Adrenal gland (tissue), 9 donors: ENCODE measurements at regions not wholly inside any gene's neighbourhood (a gene's known extent, or its start where the extent isn't known, plus 50 kb on each side); places are given as distances from the start of the nearest gene placed in this dataset.

Experiments
- DNase-seq, 7 donors: peaks; one replicate each; pipeline ENCODE4 v3.0.0-alpha.2; 2019 to 2020
- H3K27ac ChIP-seq, 5 donors: fragments of 200-600 bp; sonication (generic) in 4 of 5; 1 replicate in 3 of 5; 2 replicates in 2 of 5; pipeline versions ENCODE4 v1.5.1 to v1.8.0; 2016 to 2020; ENCODE audit warnings: mild to moderate bottlenecking in 1 of 5
- H3K27me3 ChIP-seq: fragments of 200-600 bp; 2 replicates; pipeline ENCODE4 v1.8.0; 2021
- H3K36me3 ChIP-seq, 2 donors: fragments of 200-600 bp; replicated peaks in 1 of 2; 1 replicate in 1 of 2; 2 replicates in 1 of 2; pipeline versions ENCODE4 v1.5.1 to v1.8.0; 2018 to 2022
- H3K4me1 ChIP-seq, 2 donors: fragments of 200-600 bp; replicated peaks in 1 of 2; 1 replicate in 1 of 2; 2 replicates in 1 of 2; pipeline versions ENCODE4 v1.5.1 to v1.8.0; 2018 to 2021
- H3K4me3 ChIP-seq, 4 donors: fragments of 200-600 bp; sonication (generic) in 3 of 4; one replicate each; pipeline ENCODE4 v1.5.1; 2016 to 2018
- H3K9me3 ChIP-seq, 3 donors: fragments of 200-600 bp; sonication (generic) in 1 of 3; replicated peaks in 1 of 3; 1 replicate in 2 of 3; 2 replicates in 1 of 3; pipeline versions ENCODE4 v1.5.1 to v1.8.0; 2016 to 2021
- POLR2A ChIP-seq, 2 donors: fragments of 450-650 bp; IDR thresholded peaks; one replicate each; pipeline ENCODE4 v1.6.1; 2017; ENCODE audit warnings: antibody characterized with exemption in 2 of 2, mild to moderate bottlenecking in 2 of 2, moderate library complexity in 1 of 2
- WGBS, 4 donors: extraction: QIAGEN DNeasy Blood & Tissue Kit in 2 of 4; methylation state at CpG; one replicate each; pipeline versions ENCODE4 v1.1.5 to v1.1.7; 2013 to 2017; 5-methylcytosine and 5-hydroxymethylcytosine counted together
- intact Hi-C, 2 donors: fragments of 100-400 bp; cut with DNase I; formaldehyde crosslinking; loops; one replicate each; pipeline versions ENCODE4 v1.14.1 to v1.15.0; 2022 to 2023
- TF ChIP-seq, protein P1 (sequence below), 6 experiments: fragments of 450-650 bp in 4 of 6; fragments of 200-600 bp in 2 of 6; sonication (generic) in 1 of 6; IDR thresholded peaks; 1 replicate in 5 of 6; 2 replicates in 1 of 6; pipeline versions ENCODE4 v1.5.1 to v1.8.0; 2016 to 2021; ENCODE audit warnings: antibody characterized with exemption in 6 of 6, mild to moderate bottlenecking in 2 of 6, moderate library complexity in 1 of 6
- donor health status: healthy with polysubstance abuse.
- donor health status: Bipolar disorder and iron deficiency.
- donor health status: DM: yes; HTN: yes; CAD: no.
- donor health status: DM: no; HTN: no; CAD: no.
- donor health status: DM: no; HTN: no; CAD: no.

DNA sequence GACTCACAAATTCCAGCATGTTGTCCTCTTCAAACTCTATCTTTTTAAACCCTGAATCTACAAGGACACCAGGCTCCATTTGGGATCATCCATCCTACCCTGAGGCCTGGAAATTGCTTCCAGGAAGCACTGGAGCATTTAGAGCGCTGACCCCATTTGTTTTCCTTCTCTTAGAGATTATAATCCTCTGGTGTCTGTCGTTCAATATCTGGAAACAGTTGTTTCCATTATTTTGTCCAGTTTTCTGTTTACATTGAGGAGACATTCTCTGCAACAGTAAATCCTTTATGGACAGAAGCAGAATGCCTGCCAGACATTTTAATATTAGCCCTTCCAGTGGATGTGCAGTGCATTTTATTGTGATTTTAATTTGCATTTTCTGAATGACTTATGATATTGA lies 119.4 kb upstream of the MEOX2 start:
- WGBS, 4 donors, result 56 to 61% (median 57%) methylated on average over 2 of the region's 2 CpGs
- H3K4me3 ChIP-seq, result no peak overlapping the region
- H3K4me1 ChIP-seq, result no peaks in the 10 kb centered on the region
- H3K27me3 ChIP-seq, result no peaks in the 10 kb centered on the region
- H3K36me3 ChIP-seq, result no peaks in the 10 kb centered on the region
- no peaks in the 10 kb centered on the region for H3K9me3 ChIP-seq
- H3K27ac ChIP-seq, result no peak overlapping the region
- no peak for DNase-seq
- no peak for TF ChIP-seq POLR2A (IDR thresholded peaks at IDR 0.05)
- TF ChIP-seq, protein P1, sequence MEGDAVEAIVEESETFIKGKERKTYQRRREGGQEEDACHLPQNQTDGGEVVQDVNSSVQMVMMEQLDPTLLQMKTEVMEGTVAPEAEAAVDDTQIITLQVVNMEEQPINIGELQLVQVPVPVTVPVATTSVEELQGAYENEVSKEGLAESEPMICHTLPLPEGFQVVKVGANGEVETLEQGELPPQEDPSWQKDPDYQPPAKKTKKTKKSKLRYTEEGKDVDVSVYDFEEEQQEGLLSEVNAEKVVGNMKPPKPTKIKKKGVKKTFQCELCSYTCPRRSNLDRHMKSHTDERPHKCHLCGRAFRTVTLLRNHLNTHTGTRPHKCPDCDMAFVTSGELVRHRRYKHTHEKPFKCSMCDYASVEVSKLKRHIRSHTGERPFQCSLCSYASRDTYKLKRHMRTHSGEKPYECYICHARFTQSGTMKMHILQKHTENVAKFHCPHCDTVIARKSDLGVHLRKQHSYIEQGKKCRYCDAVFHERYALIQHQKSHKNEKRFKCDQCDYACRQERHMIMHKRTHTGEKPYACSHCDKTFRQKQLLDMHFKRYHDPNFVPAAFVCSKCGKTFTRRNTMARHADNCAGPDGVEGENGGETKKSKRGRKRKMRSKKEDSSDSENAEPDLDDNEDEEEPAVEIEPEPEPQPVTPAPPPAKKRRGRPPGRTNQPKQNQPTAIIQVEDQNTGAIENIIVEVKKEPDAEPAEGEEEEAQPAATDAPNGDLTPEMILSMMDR (IDR thresholded peaks at IDR 0.05), result no peak
- intact Hi-C loops, result no loop called here

- Histone ChIP-seq H3K4me1 (no peaks in the 10 kb centered on the region), H3K36me3 (no peaks in the 10 kb centered on the region), H3K4me3 (no peak overlapping the region), H3K9me3 (no peaks in the 10 kb centered on the region), H3K27ac (no peak overlapping the region), H3K27me3 (no peaks in the 10 kb centered on the region)
- TF ChIP-seq POLR2A (IDR thresholded peaks at IDR 0.05), result no peak
- TF ChIP-seq, protein P1 (IDR thresholded peaks at IDR 0.05), result no peak
- intact Hi-C loops, result no loop called here
- WGBS, 4 donors, result 70 to 85% (median 79%) methylated on average over 1 of the region's 1 CpG
- no peak for DNase-seq
Measured at GRCh38 chr7:15802425-15802824, 115.9 kb upstream of the MEOX2 start.

GRCh38 chr7:15801551-15801950 lies 115.1 kb upstream of the MEOX2 start:
- Histone ChIP-seq H3K4me3 (no peak overlapping the region), H3K4me1 (no peaks in the 10 kb centered on the region), H3K27ac (no peak overlapping the region), H3K9me3 (no peaks in the 10 kb centered on the region), H3K36me3 (no peaks in the 10 kb centered on the region), H3K27me3 (no peaks in the 10 kb centered on the region)
- intact Hi-C loops, result no loop called here
- no peak for DNase-seq
- TF ChIP-seq POLR2A (IDR thresholded peaks at IDR 0.05), result no peak
- TF ChIP-seq, protein P1 (IDR thresholded peaks at IDR 0.05), result no peak
- 39 to 59% (median 48%) methylated on average over 3 of the region's 3 CpGs for WGBS, 4 donors

DNA sequence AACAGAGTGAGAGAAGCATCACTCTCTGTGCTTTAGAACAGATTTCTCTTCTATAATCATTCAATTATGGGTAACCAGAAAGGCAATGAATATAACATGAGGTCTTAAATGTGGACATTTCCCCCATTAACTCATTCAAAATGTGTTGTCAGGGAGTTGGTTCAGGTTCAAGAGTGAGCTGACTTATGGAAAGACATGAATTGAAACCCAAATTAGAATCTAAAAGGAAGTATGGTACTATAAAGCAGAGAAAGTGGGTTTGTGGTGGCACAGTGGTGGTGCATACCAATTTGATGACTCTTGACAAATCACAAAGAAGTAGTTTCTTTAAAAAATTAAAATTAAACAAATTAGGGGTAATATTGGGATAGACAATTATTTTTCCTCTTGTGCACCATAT lies 114.6 kb upstream of the MEOX2 start:
- Histone ChIP-seq H3K9me3 (no peaks in the 10 kb centered on the region), H3K4me3 (no peak overlapping the region), H3K27ac (no peak overlapping the region), H3K36me3 (no peaks in the 10 kb centered on the region), H3K27me3 (no peaks in the 10 kb centered on the region), H3K4me1 (no peaks in the 10 kb centered on the region)
- intact Hi-C loops, result no loop called here
- TF ChIP-seq POLR2A (IDR thresholded peaks at IDR 0.05), result no peak
- TF ChIP-seq, protein P1 (IDR thresholded peaks at IDR 0.05), result no peak
- no peak for DNase-seq
